Suprapubic skin (tissue), 4 donors: ENCODE measurements at regions not wholly inside any gene's neighbourhood (a gene's known extent, or its start where the extent isn't known, plus 50 kb on each side); places are given as distances from the start of the nearest gene placed in this dataset.

Experiments
- DNase-seq, 2 donors: peaks; one replicate each; pipeline ENCODE4 v3.0.0-alpha.2; 2019; ENCODE audit warnings: low spot score in 2 of 2
- H3K27ac ChIP-seq: fragments of 200-600 bp; sonication (generic); one replicate; pipeline ENCODE4 v1.5.1; 2019
- H3K27me3 ChIP-seq: fragments of 200-600 bp; sonication (generic); one replicate; pipeline ENCODE4 v1.5.1; 2019
- H3K36me3 ChIP-seq: fragments of 200-600 bp; sonication (generic); one replicate; pipeline ENCODE4 v1.5.1; 2019
- H3K4me1 ChIP-seq: fragments of 200-600 bp; sonication (generic); one replicate; pipeline ENCODE4 v1.5.1; 2019
- H3K4me3 ChIP-seq: fragments of 200-600 bp; sonication (generic); one replicate; pipeline ENCODE4 v1.5.1; 2019; ENCODE audit warnings: mild to moderate bottlenecking
- H3K9me3 ChIP-seq: fragments of 200-600 bp; sonication (generic); one replicate; pipeline ENCODE4 v1.5.1; 2019
- EP300 ChIP-seq: sonication (generic); formaldehyde crosslinking; IDR thresholded peaks from one replicate; pipeline ENCODE4 v1.6.1; 2017; ENCODE audit warnings: antibody characterized with exemption
- POLR2A ChIP-seq, 2 donors: fragments of 450-650 bp; IDR thresholded peaks; one replicate each; pipeline ENCODE4 v1.6.1; 2017; ENCODE audit warnings: antibody characterized with exemption in 2 of 2, mild to moderate bottlenecking in 2 of 2, moderate library complexity in 2 of 2
- POLR2AphosphoS5 ChIP-seq, 3 donors: sonication (generic); formaldehyde crosslinking; IDR thresholded peaks; one replicate each; pipeline ENCODE4 v1.6.1; 2017; ENCODE audit warnings: antibody characterized with exemption in 3 of 3
- WGBS: methylation state at CpG from one replicate; pipeline ENCODE4 v1.1.5; 2018; 5-methylcytosine and 5-hydroxymethylcytosine counted together
- TF ChIP-seq, protein P1 (sequence below), 2 donors: fragments of 200-600 bp in 1 of 2; fragments of 450-650 bp in 1 of 2; sonication (generic) in 1 of 2; IDR thresholded peaks; one replicate each; pipeline ENCODE4 v1.5.1; 2016 to 2019; ENCODE audit warnings: antibody characterized with exemption in 2 of 2, mild to moderate bottlenecking in 1 of 2, moderate library complexity in 1 of 2

- no peak for DNase-seq
- TF ChIP-seq EP300 (no peak), POLR2AphosphoS5 (IDR thresholded peaks at IDR 0.05) (no peak), POLR2A (IDR thresholded peaks at IDR 0.05) (no peak)
- TF ChIP-seq, protein P1, sequence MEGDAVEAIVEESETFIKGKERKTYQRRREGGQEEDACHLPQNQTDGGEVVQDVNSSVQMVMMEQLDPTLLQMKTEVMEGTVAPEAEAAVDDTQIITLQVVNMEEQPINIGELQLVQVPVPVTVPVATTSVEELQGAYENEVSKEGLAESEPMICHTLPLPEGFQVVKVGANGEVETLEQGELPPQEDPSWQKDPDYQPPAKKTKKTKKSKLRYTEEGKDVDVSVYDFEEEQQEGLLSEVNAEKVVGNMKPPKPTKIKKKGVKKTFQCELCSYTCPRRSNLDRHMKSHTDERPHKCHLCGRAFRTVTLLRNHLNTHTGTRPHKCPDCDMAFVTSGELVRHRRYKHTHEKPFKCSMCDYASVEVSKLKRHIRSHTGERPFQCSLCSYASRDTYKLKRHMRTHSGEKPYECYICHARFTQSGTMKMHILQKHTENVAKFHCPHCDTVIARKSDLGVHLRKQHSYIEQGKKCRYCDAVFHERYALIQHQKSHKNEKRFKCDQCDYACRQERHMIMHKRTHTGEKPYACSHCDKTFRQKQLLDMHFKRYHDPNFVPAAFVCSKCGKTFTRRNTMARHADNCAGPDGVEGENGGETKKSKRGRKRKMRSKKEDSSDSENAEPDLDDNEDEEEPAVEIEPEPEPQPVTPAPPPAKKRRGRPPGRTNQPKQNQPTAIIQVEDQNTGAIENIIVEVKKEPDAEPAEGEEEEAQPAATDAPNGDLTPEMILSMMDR (IDR thresholded peaks at IDR 0.05) = no peak
- 40% methylated on average over 6 of the region's 6 CpGs for WGBS
- Histone ChIP-seq H3K27me3 (no peaks in the 10 kb centered on the region), H3K4me3 (no peak overlapping the region), H3K9me3 (peaks cover 3% of the 10 kb centered on the region), H3K4me1 (peaks cover 4% of the 10 kb centered on the region), H3K36me3 (no peaks in the 10 kb centered on the region), H3K27ac (no peak overlapping the region)
These were observed 1196.5 kb downstream of the GALC start for GRCh38 chr14:86796221-86797074.

DNA sequence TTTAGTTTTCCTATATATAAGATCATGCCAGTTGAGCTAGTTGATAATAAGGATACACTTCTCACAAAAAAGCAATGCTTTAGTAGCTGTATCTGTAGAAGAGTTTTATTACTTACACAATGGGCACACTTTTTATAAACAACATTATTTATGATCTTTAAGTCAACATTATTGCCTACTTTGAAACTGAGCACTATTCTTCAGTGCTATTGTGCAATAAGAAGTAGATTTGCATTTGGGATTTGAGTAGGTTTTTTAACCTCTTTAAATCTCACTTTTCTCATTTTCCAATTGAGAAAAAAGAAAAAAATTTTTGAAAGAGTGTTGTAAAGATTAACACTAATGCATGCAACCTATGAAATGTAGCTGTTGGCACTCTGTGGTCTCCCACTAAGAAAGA lies 1198.3 kb downstream of the GALC start:
- Histone ChIP-seq H3K27ac (no peak overlapping the region), H3K27me3 (no peaks in the 10 kb centered on the region)

GRCh38 chr14:86790408-86791364 lies 1202.3 kb downstream of the GALC start:
- TF ChIP-seq EP300 = no peak
- TF ChIP-seq, protein P1 (IDR thresholded peaks at IDR 0.05) = no peak
- no peak for TF ChIP-seq POLR2A (IDR thresholded peaks at IDR 0.05)
- TF ChIP-seq POLR2AphosphoS5 (IDR thresholded peaks at IDR 0.05) = no peak
- 89% methylated on average over 5 of the region's 5 CpGs for WGBS

More for the DNA sequence above, 1198.3 kb downstream of the GALC start:
- TF ChIP-seq POLR2A (IDR thresholded peaks at IDR 0.05) (no peak), EP300 (no peak), POLR2AphosphoS5 (IDR thresholded peaks at IDR 0.05) (no peak)
- TF ChIP-seq, protein P1 (IDR thresholded peaks at IDR 0.05) = no peak
- H3K4me3 ChIP-seq = no peak overlapping the region
- no peak for DNase-seq
- peaks cover 3% of the 10 kb centered on the region for H3K9me3 ChIP-seq
- H3K4me1 ChIP-seq = peaks cover 4% of the 10 kb centered on the region
- no peaks in the 10 kb centered on the region for H3K36me3 ChIP-seq

DNA sequence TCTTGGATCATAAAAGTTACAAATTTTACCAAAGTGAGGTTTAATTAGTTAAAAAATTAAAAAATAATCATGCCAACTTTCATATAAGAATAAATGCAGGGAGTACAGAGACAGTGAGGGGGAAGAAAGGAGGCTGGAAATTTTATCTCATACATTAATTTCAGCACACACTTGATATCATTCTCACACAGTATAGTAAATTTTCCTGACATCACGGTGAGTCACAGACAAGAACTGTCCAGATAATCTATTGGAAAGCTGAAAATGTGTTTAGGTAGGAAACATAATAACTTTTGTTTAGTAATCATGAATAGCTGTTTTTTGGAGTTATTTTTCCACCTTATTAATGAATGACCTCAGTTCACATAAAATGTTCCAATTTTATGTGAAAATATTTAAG lies 1204.8 kb downstream of the GALC start:
- DNase-seq = no peak
- Histone ChIP-seq H3K36me3 (no peaks in the 10 kb centered on the region), H3K4me1 (no peaks in the 10 kb centered on the region), H3K9me3 (peaks cover 3% of the 10 kb centered on the region), H3K4me3 (no peak overlapping the region), H3K27me3 (no peaks in the 10 kb centered on the region), H3K27ac (no peak overlapping the region)
- TF ChIP-seq POLR2AphosphoS5 (IDR thresholded peaks at IDR 0.05) (no peak), EP300 (no peak), POLR2A (IDR thresholded peaks at IDR 0.05) (no peak)
- TF ChIP-seq, protein P1 (IDR thresholded peaks at IDR 0.05) = no peak
- WGBS = 70% methylated on average over 1 of the region's 1 CpG

More at GRCh38 chr14:86790408-86791364, 1202.3 kb downstream of the GALC start:
- Histone ChIP-seq H3K27ac (no peak overlapping the region), H3K27me3 (no peaks in the 10 kb centered on the region), H3K4me1 (no peaks in the 10 kb centered on the region), H3K9me3 (peaks cover 3% of the 10 kb centered on the region), H3K36me3 (no peaks in the 10 kb centered on the region), H3K4me3 (no peak overlapping the region)
- no peak for DNase-seq

DNA sequence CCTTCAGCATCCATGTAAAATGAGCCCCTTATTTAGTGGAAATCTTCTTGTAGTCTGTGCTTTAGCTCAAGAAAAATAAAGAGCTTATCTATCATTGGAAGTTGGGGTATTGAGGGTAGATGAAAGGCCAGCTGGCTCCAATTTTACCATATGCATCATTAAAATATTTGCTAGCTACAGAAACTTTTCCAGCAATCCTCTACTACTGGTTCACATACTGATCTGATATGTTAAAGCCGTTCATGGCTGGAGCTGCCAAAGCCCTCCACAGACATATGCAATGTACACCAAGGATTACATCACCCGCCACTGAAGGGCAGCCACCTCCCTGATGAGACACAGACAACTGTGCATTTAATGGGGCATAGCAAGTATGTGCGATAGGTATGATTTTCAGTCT lies 1205.3 kb downstream of the GALC start:
- no peaks in the 10 kb centered on the region for H3K27me3 ChIP-seq
- H3K4me1 ChIP-seq = no peaks in the 10 kb centered on the region
- no peak for DNase-seq
- no peak overlapping the region for H3K4me3 ChIP-seq
- no peak overlapping the region for H3K27ac ChIP-seq
- 68% methylated on average over 3 of the region's 3 CpGs for WGBS
- H3K36me3 ChIP-seq = no peaks in the 10 kb centered on the region
- TF ChIP-seq POLR2A (IDR thresholded peaks at IDR 0.05) = no peak
- TF ChIP-seq, protein P1 (IDR thresholded peaks at IDR 0.05) = no peak
- TF ChIP-seq POLR2AphosphoS5 (IDR thresholded peaks at IDR 0.05) = no peak
- TF ChIP-seq EP300 = no peak
- H3K9me3 ChIP-seq = peaks cover 3% of the 10 kb centered on the region
